ENCODE measurements at regions not wholly inside any gene's neighbourhood (a gene's known extent, or its start where the extent isn't known, plus 50 kb on each side); places are given as distances from the start of the nearest gene placed in this dataset.
"Not testable (repeated sequence)": the region's sequence is repeated elsewhere in the genome, so short reads cannot be mapped to it uniquely, and the experiment has no call there.

DNA sequence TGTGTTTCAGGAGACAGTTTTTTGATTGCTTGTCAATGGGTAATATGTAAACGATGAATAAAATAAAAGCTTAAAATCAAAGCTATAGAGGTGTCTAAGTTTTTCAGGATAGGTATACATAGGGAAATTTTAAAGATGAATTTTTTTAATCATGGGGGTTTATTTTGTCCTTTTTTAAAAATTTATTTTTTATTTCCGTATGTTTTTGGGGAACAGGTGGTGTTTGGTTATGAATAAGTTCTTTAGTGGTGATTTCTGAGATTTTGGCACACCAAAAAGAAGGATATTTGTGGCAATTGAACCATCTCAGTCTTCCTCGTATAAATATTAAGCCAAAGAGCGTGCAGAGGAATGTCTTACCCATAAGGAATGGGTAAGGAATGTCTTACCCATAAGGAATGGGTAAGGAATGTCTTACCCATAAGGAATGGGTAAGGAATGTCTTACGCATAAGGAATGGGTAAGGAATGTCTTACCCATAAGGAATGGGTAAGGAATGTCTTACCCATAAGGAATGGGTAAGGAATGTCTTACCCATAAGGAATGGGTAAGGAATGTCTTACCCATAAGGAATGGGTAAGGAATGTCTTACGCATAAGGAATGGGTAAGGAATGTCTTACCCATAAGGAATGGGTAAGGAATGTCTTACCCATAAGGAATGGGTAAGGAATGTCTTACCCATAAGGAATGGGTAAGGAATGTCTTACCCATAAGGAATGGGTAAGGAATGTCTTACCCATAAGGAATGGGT lies 53.5 kb upstream of the PLCB4 start:
- not testable (repeated sequence) for H3K4me2 ChIP-seq (ENCODE audit: insufficient read depth in 1 of 2, low read depth in 2 of 2, low read length in 2 of 2)
- peak; percentile 32 for FAIRE-seq
- 82% methylated on average over 5 of the region's 6 CpGs; no CpG with 5 or more reads in 1 of the 2 experiments for WGBS, 2 experiments (ENCODE audit: extremely low coverage in 1 of 2, insufficient coverage in 1 of 2, insufficient read length in 1 of 2, insufficient replicate concordance in 2 of 2, low coverage in 1 of 2, low lambda C conversion rate in 2 of 2, missing lambda C conversion rate in 1 of 2)

More for the DNA sequence above, 53.5 kb upstream of the PLCB4 start:
- H3K27me3 ChIP-seq (replicated peaks in 1 of 4; ENCODE audit: control insufficient read depth in 3 of 4, extremely low read depth in 1 of 4, insufficient read depth in 3 of 4, low read length in 3 of 4); H3K27ac ChIP-seq (ENCODE audit: low read depth, low read length); H3K9ac ChIP-seq (replicated peaks in 1 of 4; ENCODE audit: extremely low read depth in 1 of 4, low read depth in 3 of 4, low read length in 3 of 4); DNase-seq (ENCODE audit: low read depth in 1 of 2, low spot score in 2 of 2); H3K23ac ChIP-seq (ENCODE audit: insufficient read length); H3K14ac ChIP-seq (ENCODE audit: insufficient read length); H4K8ac ChIP-seq (ENCODE audit: extremely low read depth, insufficient read depth, low read length); H3K18ac ChIP-seq (ENCODE audit: extremely low read depth, low read length); H2BK15ac ChIP-seq (ENCODE audit: low read length); POLR2A ChIA-PET (ENCODE audit: partially characterized antibody); H3K4me1 ChIP-seq (replicated peaks in 1 of 4; ENCODE audit: control insufficient read depth in 3 of 4, insufficient read depth in 4 of 4, low read length in 3 of 4); H4K20me1 ChIP-seq (replicated peaks in 1 of 2; ENCODE audit: control insufficient read depth in 1 of 2, insufficient read depth in 2 of 2, low read length in 2 of 2); H3K9me3 ChIP-seq (ENCODE audit: insufficient read depth in 2 of 2, low read depth in 1 of 2, low read length in 1 of 2); H2BK20ac ChIP-seq (ENCODE audit: low read length); H3K4ac ChIP-seq (replicated peaks; ENCODE audit: insufficient read length, low read depth, low read length); H3K79me2 ChIP-seq (ENCODE audit: control insufficient read depth in 1 of 2, insufficient read depth in 2 of 2, low read length in 2 of 2); H4K91ac ChIP-seq (replicated peaks; ENCODE audit: insufficient read length, low read length); H3K23me2 ChIP-seq (ENCODE audit: low read depth, low read length); H3K56ac ChIP-seq (replicated peaks; ENCODE audit: insufficient read length, low read depth, low read length); H2BK120ac ChIP-seq (replicated peaks; ENCODE audit: low read depth, low read length); H2BK12ac ChIP-seq (ENCODE audit: low read depth, low read length); H3K4me3 ChIP-seq (ENCODE audit: extremely low read depth in 1 of 4, insufficient read depth in 2 of 4, low read depth in 3 of 4, low read length in 4 of 4); H3K36me3 ChIP-seq (ENCODE audit: control insufficient read depth in 2 of 4, insufficient read depth in 4 of 4, low read length in 3 of 4); H2AK5ac ChIP-seq (ENCODE audit: low read depth, low read length); H4K5ac ChIP-seq (ENCODE audit: insufficient read length, low read depth, low read length); H3K79me1 ChIP-seq (ENCODE audit: low read depth, low read length); H2AFZ ChIP-seq (ENCODE audit: low read length); CTCF ChIA-PET (ENCODE audit: partially characterized antibody): not testable (repeated sequence)
- H2BK5ac ChIP-seq (ENCODE audit: low read depth, low read length): peak overlapping the region; percentile 37
- peak; percentile 48; the same call in 1 of the 2 replicates for TF ChIP-seq TEAD4 (IDR thresholded peaks at IDR 0.05; ENCODE audit: low read depth, low read length)
